HuH-7.5 (cell line): ENCODE measurements at regions not wholly inside any gene's neighbourhood (a gene's known extent, or its start where the extent isn't known, plus 50 kb on each side); places are given as distances from the start of the nearest gene placed in this dataset.

Experiments
- DNase-seq: peaks from one replicate; pipeline ENCODE4 v3.0.0; 2011; ENCODE audit warnings: low spot score

GRCh38 chr13:64311112-64311511 is 2895.5 kb upstream of the PCDH20 start:
- DNase-seq, result no peak

GRCh38 chr13:64305246-64305645 is 2889.6 kb upstream of the PCDH20 start:
- no peak for DNase-seq

- DNase-seq, result no peak
Measured at GRCh38 chr13:64300239-64300638, 2884.6 kb upstream of the PCDH20 start.

- no peak for DNase-seq
Measured at GRCh38 chr13:64293923-64294322, 2878.3 kb upstream of the PCDH20 start.

GRCh38 chr13:64289702-64290101 is 2874.1 kb upstream of the PCDH20 start:
- no peak for DNase-seq

- DNase-seq, result no peak
Measured at GRCh38 chr13:64283926-64284325, 2868.3 kb upstream of the PCDH20 start.

GRCh38 chr13:64278493-64278892 is 2862.8 kb upstream of the PCDH20 start:
- DNase-seq, result no peak

- no peak for DNase-seq
Measured at GRCh38 chr13:64277097-64277496, 2861.4 kb upstream of the PCDH20 start.

GRCh38 chr13:64276232-64276631 is 2860.6 kb upstream of the PCDH20 start:
- no peak for DNase-seq

GRCh38 chr13:64274481-64275217 is 2859.0 kb upstream of the PCDH20 start:
- DNase-seq, result no peak

- no peak for DNase-seq
Measured at GRCh38 chr13:64273780-64274179, 2858.1 kb upstream of the PCDH20 start.

GRCh38 chr13:64272681-64273080 is 2857.0 kb upstream of the PCDH20 start:
- no peak for DNase-seq

- no peak for DNase-seq
Measured at GRCh38 chr13:64266024-64266423, 2850.4 kb upstream of the PCDH20 start.

GRCh38 chr13:64263285-64263684 is 2847.6 kb upstream of the PCDH20 start:
- no peak for DNase-seq

GRCh38 chr13:64256751-64257150 is 2841.1 kb upstream of the PCDH20 start:
- no peak for DNase-seq

GRCh38 chr13:64255988-64256387 is 2840.3 kb upstream of the PCDH20 start:
- no peak for DNase-seq

- no peak for DNase-seq
Measured at GRCh38 chr13:64248371-64249065, 2832.9 kb upstream of the PCDH20 start.

GRCh38 chr13:64239372-64239771 is 2823.7 kb upstream of the PCDH20 start:
- DNase-seq, result no peak

- DNase-seq, result no peak
Measured at GRCh38 chr13:64234255-64234654, 2818.6 kb upstream of the PCDH20 start.

GRCh38 chr13:64223016-64223415 is 2807.4 kb upstream of the PCDH20 start:
- no peak for DNase-seq

GRCh38 chr13:64206430-64207225 is 2791.0 kb upstream of the PCDH20 start:
- DNase-seq, result no peak

- no peak for DNase-seq
Measured at GRCh38 chr13:64202517-64202916, 2786.9 kb upstream of the PCDH20 start.

GRCh38 chr13:64197232-64197631 is 2781.6 kb upstream of the PCDH20 start:
- no peak for DNase-seq
